BLaER1 (cell line): ENCODE measurements at regions not wholly inside any gene's neighbourhood (a gene's known extent, or its start where the extent isn't known, plus 50 kb on each side); places are given as distances from the start of the nearest gene placed in this dataset.

Experiments
- H3K27ac ChIP-seq: shearing (Covaris generic); formaldehyde crosslinking; 2 replicates; pipeline ENCODE4 v1.8.1; 2022
- H3K27me3 ChIP-seq: shearing (Covaris generic); formaldehyde crosslinking; 2 replicates; pipeline ENCODE4 v1.8.1; 2022
- H3K36me3 ChIP-seq: shearing (Covaris generic); formaldehyde crosslinking; 2 replicates; pipeline ENCODE4 v1.8.1; 2022
- H3K4me1 ChIP-seq: shearing (Covaris generic); formaldehyde crosslinking; 2 replicates; pipeline ENCODE4 v1.8.1; 2022
- H3K4me2 ChIP-seq: shearing (Covaris generic); formaldehyde crosslinking; 2 replicates; pipeline ENCODE4 v1.8.1; 2022
- H3K4me3 ChIP-seq: shearing (Covaris generic); formaldehyde crosslinking; 2 replicates; pipeline ENCODE4 v1.8.1; 2022
- H3K9ac ChIP-seq: shearing (Covaris generic); formaldehyde crosslinking; 2 replicates; pipeline ENCODE4 v1.8.1; 2022
- H3K9me3 ChIP-seq: shearing (Covaris generic); formaldehyde crosslinking; 2 replicates; pipeline ENCODE4 v1.8.1; 2022
- H4K20me1 ChIP-seq: shearing (Covaris generic); formaldehyde crosslinking; 2 replicates; pipeline ENCODE4 v1.8.1; 2022
- Cebpa-rat ChIP-seq: shearing (Covaris generic); IDR thresholded peaks from 2 replicates; pipeline ENCODE4 v1.8.1; 2022

- H3K9ac ChIP-seq: no peak overlapping the region
- H3K27me3 ChIP-seq: no peaks in the 10 kb centered on the region
- H3K4me1 ChIP-seq: no peaks in the 10 kb centered on the region
- H4K20me1 ChIP-seq: no peaks in the 10 kb centered on the region
- H3K4me3 ChIP-seq: no peak overlapping the region
- H3K9me3 ChIP-seq: no peaks in the 10 kb centered on the region
- no peak for TF ChIP-seq Cebpa-rat
- H3K4me2 ChIP-seq: no peak overlapping the region
- no peak overlapping the region for H3K27ac ChIP-seq
- H3K36me3 ChIP-seq: no peaks in the 10 kb centered on the region
Measured at GRCh38 chr6:93915961-93916360, 496.6 kb upstream of the EPHA7 start.

- no peak overlapping the region for H3K27ac ChIP-seq
- no peaks in the 10 kb centered on the region for H4K20me1 ChIP-seq
- H3K4me2 ChIP-seq: no peak overlapping the region
- no peaks in the 10 kb centered on the region for H3K36me3 ChIP-seq
- no peak for TF ChIP-seq Cebpa-rat
- no peak overlapping the region for H3K4me3 ChIP-seq
- no peaks in the 10 kb centered on the region for H3K27me3 ChIP-seq
- no peak overlapping the region for H3K9ac ChIP-seq
- no peaks in the 10 kb centered on the region for H3K9me3 ChIP-seq
- no peaks in the 10 kb centered on the region for H3K4me1 ChIP-seq
Measured at GRCh38 chr6:93902517-93902916, 483.2 kb upstream of the EPHA7 start.

GRCh38 chr6:93900142-93900541, 480.8 kb upstream of the EPHA7 start:
- H3K27me3 ChIP-seq: no peaks in the 10 kb centered on the region
- H3K4me1 ChIP-seq: no peaks in the 10 kb centered on the region
- no peak for TF ChIP-seq Cebpa-rat
- H3K4me3 ChIP-seq: no peak overlapping the region
- no peak overlapping the region for H3K4me2 ChIP-seq
- no peaks in the 10 kb centered on the region for H3K36me3 ChIP-seq
- H3K9ac ChIP-seq: no peak overlapping the region
- H4K20me1 ChIP-seq: no peaks in the 10 kb centered on the region
- no peak overlapping the region for H3K27ac ChIP-seq
- H3K9me3 ChIP-seq: no peaks in the 10 kb centered on the region

GRCh38 chr6:93896081-93896480, 476.7 kb upstream of the EPHA7 start:
- TF ChIP-seq Cebpa-rat: no peak
- H3K4me3 ChIP-seq: no peak overlapping the region
- peaks cover 25% of the 10 kb centered on the region for H3K4me1 ChIP-seq
- H3K36me3 ChIP-seq: no peaks in the 10 kb centered on the region
- no peaks in the 10 kb centered on the region for H3K27me3 ChIP-seq
- H3K27ac ChIP-seq: no peak overlapping the region
- no peak overlapping the region for H3K4me2 ChIP-seq
- H3K9me3 ChIP-seq: no peaks in the 10 kb centered on the region
- no peak overlapping the region for H3K9ac ChIP-seq
- H4K20me1 ChIP-seq: no peaks in the 10 kb centered on the region

- peak overlapping the region; percentile 20; the same call in 1 of the 2 replicates for H3K4me2 ChIP-seq
- no peaks in the 10 kb centered on the region for H3K9me3 ChIP-seq
- H3K27me3 ChIP-seq: no peaks in the 10 kb centered on the region
- no peaks in the 10 kb centered on the region for H3K36me3 ChIP-seq
- H3K4me3 ChIP-seq: no peak overlapping the region
- no peak overlapping the region for H3K9ac ChIP-seq
- no peak overlapping the region for H3K27ac ChIP-seq
- no peaks in the 10 kb centered on the region for H4K20me1 ChIP-seq
- no peak for TF ChIP-seq Cebpa-rat
- H3K4me1 ChIP-seq: peaks cover 25% of the 10 kb centered on the region
Measured at GRCh38 chr6:93894521-93894920, 475.2 kb upstream of the EPHA7 start.

GRCh38 chr6:93889713-93890112, 470.4 kb upstream of the EPHA7 start:
- no peak overlapping the region for H3K9ac ChIP-seq
- H3K27ac ChIP-seq: no peak overlapping the region
- no peak overlapping the region for H3K4me3 ChIP-seq
- H3K9me3 ChIP-seq: no peaks in the 10 kb centered on the region
- no peaks in the 10 kb centered on the region for H3K36me3 ChIP-seq
- no peak for TF ChIP-seq Cebpa-rat
- H3K4me1 ChIP-seq: peaks cover 22% of the 10 kb centered on the region
- no peak overlapping the region for H3K4me2 ChIP-seq
- no peaks in the 10 kb centered on the region for H4K20me1 ChIP-seq
- H3K27me3 ChIP-seq: no peaks in the 10 kb centered on the region

GRCh38 chr6:93886416-93886815, 467.1 kb upstream of the EPHA7 start:
- H3K4me2 ChIP-seq: no peak overlapping the region
- TF ChIP-seq Cebpa-rat: no peak
- no peaks in the 10 kb centered on the region for H3K27me3 ChIP-seq
- H4K20me1 ChIP-seq: no peaks in the 10 kb centered on the region
- no peak overlapping the region for H3K4me3 ChIP-seq
- no peak overlapping the region for H3K27ac ChIP-seq
- H3K36me3 ChIP-seq: no peaks in the 10 kb centered on the region
- no peaks in the 10 kb centered on the region for H3K4me1 ChIP-seq
- no peak overlapping the region for H3K9ac ChIP-seq
- H3K9me3 ChIP-seq: no peaks in the 10 kb centered on the region

- H3K27ac ChIP-seq: no peak overlapping the region
- no peak for TF ChIP-seq Cebpa-rat
- no peak overlapping the region for H3K9ac ChIP-seq
- no peaks in the 10 kb centered on the region for H3K27me3 ChIP-seq
- H4K20me1 ChIP-seq: no peaks in the 10 kb centered on the region
- H3K36me3 ChIP-seq: no peaks in the 10 kb centered on the region
- no peak overlapping the region for H3K4me2 ChIP-seq
- H3K4me3 ChIP-seq: no peak overlapping the region
- no peaks in the 10 kb centered on the region for H3K9me3 ChIP-seq
- H3K4me1 ChIP-seq: no peaks in the 10 kb centered on the region
Measured at GRCh38 chr6:93859971-93860370, 440.6 kb upstream of the EPHA7 start.

GRCh38 chr6:93858213-93858612, 438.9 kb upstream of the EPHA7 start:
- Histone ChIP-seq H3K27me3 (no peaks in the 10 kb centered on the region), H3K36me3 (no peaks in the 10 kb centered on the region), H3K4me3 (no peak overlapping the region), H3K9ac (no peak overlapping the region), H4K20me1 (no peaks in the 10 kb centered on the region), H3K4me2 (no peak overlapping the region), H3K9me3 (no peaks in the 10 kb centered on the region), H3K27ac (no peak overlapping the region), H3K4me1 (no peaks in the 10 kb centered on the region)
- TF ChIP-seq Cebpa-rat: no peak

- H4K20me1 ChIP-seq: no peaks in the 10 kb centered on the region
- H3K9ac ChIP-seq: no peak overlapping the region
- H3K4me2 ChIP-seq: no peak overlapping the region
- TF ChIP-seq Cebpa-rat: no peak
- H3K36me3 ChIP-seq: no peaks in the 10 kb centered on the region
- H3K9me3 ChIP-seq: no peaks in the 10 kb centered on the region
- no peak overlapping the region for H3K27ac ChIP-seq
- no peaks in the 10 kb centered on the region for H3K27me3 ChIP-seq
- H3K4me1 ChIP-seq: no peaks in the 10 kb centered on the region
- H3K4me3 ChIP-seq: no peak overlapping the region
Measured at GRCh38 chr6:93849857-93850256, 430.5 kb upstream of the EPHA7 start.

- no peaks in the 10 kb centered on the region for H3K9me3 ChIP-seq
- H3K4me3 ChIP-seq: no peak overlapping the region
- no peaks in the 10 kb centered on the region for H3K27me3 ChIP-seq
- no peak overlapping the region for H3K9ac ChIP-seq
- no peaks in the 10 kb centered on the region for H3K36me3 ChIP-seq
- no peaks in the 10 kb centered on the region for H3K4me1 ChIP-seq
- H4K20me1 ChIP-seq: no peaks in the 10 kb centered on the region
- TF ChIP-seq Cebpa-rat: no peak
- H3K4me2 ChIP-seq: no peak overlapping the region
- H3K27ac ChIP-seq: no peak overlapping the region
Measured at GRCh38 chr6:93848031-93848742, 428.8 kb upstream of the EPHA7 start.
